OCI-LY3 (cell line): ENCODE measurements at regions not wholly inside any gene's neighbourhood (a gene's known extent, or its start where the extent isn't known, plus 50 kb on each side); places are given as distances from the start of the nearest gene placed in this dataset.

ENCODE experiments used
- CTCF ChIP-seq: fragments of 200-600, 300-600 bp; sonication (generic); IDR thresholded peaks from 2 replicates; pipeline ENCODE4 v1.5.1; 2014; ENCODE audit warnings: antibody characterized with exemption, low read length, low read depth
- EZH2phosphoT487 ChIP-seq: fragments of 200-600 bp; shearing (Covaris generic); IDR thresholded peaks from 2 replicates; pipeline ENCODE4 v1.6.1; 2018; ENCODE audit warnings: antibody characterized with exemption, mixed run types, low read depth

- no peak for TF ChIP-seq EZH2phosphoT487
- TF ChIP-seq CTCF = no peak
These were observed 318.6 kb downstream of the CSNK1G3 start for GRCh38 chr5:123830575-123830974.
